ENCODE measurements at regions not wholly inside any gene's neighbourhood (a gene's known extent, or its start where the extent isn't known, plus 50 kb on each side); places are given as distances from the start of the nearest gene placed in this dataset.

- no peak for DNase-seq
Measured at GRCh38 chr15:77731067-77731466, 98.4 kb upstream of the LINGO1 start.

DNA sequence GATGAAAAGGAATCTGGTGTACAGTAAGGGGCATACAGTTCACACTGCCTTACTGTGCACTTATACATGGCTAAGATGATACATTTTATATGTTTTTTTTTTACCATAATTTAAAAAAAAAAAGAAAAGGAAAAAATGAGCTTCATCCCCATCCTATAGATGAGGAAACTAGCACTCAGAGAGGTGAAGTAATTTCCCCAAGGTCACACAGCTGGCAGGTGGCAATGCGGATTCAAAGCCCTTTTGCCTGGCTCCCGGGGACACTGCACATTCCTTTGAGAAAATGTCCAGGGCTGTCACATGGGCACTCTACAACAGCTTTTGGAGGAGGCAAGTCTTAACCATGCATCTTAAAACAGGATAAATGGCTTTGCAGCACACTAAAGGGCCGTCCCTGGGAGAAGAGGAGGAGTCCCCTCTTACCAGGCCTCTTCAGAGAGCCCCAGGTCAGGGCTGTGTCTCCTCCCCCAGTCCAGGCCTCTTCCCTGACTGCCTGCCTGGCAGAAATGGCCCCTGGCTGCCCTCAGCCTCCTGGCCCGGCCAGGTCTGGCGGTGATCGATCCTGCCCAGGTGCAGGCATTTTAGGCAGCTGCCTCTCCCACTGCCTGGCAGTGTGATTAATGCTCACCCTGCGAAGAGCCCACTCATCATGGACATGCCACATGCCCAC, 95.1 kb upstream of the LINGO1 start:
- DNase-seq = no peak

DNA sequence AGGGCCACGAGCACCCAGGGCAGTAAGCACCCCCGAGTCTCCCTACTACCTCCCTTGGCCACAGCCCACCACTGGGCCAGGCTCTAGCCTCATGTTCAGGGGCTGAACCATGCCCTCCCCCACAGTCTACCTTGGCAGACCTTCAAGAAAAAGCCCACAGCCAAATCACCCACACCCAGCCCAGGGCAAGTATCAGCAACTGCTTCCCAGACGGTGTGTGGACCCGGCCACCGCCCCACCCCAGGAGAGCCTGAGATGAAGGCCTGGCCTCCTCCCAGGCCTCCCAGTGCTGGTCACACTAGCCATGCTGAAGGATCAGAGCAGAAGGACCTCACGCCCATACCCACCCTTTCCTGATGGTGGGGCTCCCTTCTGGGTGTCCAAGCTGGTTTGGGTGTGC, 92.0 kb upstream of the LINGO1 start:
- DNase-seq = no peak

DNA sequence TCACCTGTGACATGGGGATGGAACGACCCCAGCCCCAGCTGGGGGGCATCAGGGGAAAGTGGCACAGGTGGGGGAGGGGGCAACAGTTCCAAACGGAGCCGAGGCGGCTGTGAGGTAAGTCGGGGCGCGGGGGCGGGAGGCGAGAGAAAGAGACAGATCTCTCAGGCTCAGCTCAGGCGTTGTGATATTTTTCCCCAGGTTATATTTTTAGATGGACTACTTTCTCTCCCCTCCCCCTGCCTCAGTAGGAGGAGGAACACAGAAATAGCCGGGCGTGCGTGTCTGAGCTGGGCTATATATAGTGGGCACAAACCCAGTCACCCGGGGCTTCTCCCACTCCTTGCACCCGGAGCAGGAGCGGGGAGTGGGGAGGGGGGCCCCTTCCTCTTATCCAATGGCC, 91.0 kb upstream of the LINGO1 start:
- no peak for DNase-seq

GRCh38 chr15:77722759-77723460, 90.2 kb upstream of the LINGO1 start:
- no peak for DNase-seq

- DNase-seq = no peak
Measured at GRCh38 chr15:77721963-77722362, 89.3 kb upstream of the LINGO1 start.

- DNase-seq = peak; percentile 11
Measured at GRCh38 chr15:77720655-77721054, 87.9 kb upstream of the LINGO1 start.

DNA sequence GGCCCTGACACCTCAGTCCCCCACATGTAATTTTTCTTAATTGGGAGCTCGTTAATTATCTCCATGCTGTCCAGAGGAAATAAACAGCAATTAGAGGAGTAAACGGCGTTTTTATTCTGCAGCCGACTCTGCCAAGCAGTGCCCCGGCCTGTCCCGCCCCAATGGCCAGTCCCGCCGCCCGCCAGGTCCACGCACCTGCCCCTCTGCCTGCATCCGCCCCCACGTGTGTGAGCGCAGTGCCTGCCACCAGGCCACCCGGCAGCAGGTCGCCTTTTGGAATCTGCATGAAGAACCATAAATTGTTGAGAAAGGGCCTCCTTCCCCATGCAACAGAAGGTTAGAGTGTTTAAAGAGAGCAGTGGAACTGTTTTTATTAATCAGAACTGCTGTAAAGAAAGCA, 87.5 kb upstream of the LINGO1 start:
- no peak for DNase-seq

DNA sequence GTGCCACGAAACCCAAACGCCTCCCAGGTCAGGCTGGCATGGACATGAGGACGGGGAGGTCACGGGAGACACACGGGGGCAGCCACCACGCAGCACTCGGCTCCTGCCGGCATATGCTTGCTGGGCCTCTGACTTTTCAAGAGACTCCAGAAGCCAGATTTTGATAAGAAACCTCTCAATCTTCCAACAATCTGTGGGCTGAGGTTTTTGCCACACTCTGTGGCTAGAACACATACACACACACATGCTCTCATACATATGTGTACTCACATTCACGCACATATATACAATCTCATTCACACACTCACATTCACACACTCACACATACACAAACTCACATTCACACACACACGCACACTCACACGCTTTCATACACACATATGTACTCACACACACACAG, 86.7 kb upstream of the LINGO1 start:
- DNase-seq = no peak

DNA sequence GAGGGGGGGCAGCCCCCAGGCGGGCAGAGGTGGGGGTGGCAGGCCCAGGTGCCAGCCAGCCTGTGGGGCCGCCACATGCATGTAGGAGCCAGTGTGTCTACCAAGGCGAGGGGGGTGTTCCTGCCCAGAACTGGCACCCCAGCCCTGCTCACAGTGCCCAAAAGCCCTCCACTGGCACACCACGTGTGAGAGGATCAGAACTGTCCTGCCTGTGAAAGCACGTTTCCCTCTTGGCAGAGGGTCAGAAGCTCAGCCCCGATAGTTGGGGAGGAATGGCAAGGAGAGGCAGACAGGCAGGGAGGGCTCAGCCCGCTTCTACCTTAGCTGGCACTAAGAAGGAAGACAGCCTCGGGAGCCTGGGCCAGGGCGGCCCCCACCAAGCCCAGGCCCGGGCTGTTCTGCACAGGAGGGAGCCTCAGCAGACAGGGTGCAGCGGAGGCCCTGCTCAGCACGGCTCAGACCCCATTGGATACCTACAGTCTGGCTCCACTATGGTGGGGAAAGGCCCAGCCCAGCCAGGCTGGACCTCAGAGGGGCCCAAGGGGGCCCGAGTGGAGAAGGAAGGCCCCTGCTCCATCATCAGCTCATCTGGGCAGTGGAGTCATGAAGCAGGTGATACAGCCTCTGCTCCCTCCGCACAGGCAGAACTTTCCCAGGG, 84.8 kb upstream of the LINGO1 start:
- no peak for DNase-seq

- DNase-seq = no peak
Measured at GRCh38 chr15:77716632-77717332, 84.1 kb upstream of the LINGO1 start.

DNA sequence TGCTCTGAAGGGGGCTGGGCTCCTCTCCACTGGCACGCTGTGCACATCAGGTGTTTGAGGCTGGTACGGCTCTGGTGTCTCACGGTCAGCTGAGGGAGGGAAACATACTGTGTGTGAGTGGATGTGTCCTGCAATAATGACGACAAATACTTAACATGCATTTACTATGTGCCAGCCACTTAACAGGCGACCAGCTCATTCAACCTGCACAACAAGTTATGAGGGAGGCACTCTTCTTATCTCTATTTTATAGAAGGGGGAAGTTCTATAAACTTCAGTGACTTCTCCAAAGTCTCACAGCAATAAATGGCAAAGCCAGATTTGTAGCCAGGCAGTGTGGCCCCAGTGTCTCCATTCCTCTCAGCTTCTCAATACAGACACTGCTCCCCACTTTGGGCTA, 83.1 kb upstream of the LINGO1 start:
- no peak for DNase-seq

DNA sequence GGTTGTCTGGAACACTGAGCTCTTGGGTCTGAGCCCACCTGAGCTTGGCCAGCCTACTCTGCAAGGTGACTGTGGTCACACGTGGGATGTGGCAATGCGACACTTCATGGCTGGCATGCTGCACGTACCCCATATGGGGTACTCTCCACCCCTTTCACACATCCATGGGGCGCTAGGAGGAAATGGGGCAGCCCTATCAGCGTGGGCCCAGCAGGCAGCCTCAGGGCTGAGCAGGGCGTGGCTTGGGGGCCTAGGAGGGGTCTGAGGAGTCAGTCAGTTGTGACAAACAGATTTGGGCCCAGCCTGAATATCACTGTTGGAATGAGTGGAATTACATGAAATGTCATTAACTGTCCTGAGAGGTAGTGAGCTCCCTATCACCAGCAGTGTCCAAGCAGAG, 82.3 kb upstream of the LINGO1 start:
- DNase-seq = no peak

DNA sequence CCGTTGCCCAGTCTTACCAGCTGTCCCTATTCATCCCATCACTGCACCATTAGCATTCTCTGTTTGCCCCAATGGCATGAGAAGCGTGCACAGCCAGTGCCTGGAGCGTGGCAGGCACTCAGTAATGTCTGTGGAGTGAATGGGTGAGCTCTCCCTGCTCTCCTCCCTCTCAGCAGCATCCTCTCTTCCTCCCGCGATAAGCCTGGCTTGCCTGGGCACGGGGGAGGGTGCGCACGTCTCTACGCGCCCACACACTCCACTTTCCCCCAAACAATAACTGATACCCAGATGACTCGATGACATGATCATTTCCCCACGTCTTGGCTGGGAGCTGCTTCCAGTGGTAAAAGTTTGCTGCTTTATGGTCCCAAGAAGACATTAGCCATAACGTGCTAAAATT, 81.8 kb upstream of the LINGO1 start:
- DNase-seq = no peak

GRCh38 chr15:77714023-77714422, 81.3 kb upstream of the LINGO1 start:
- DNase-seq = no peak

- DNase-seq = no peak
Measured at GRCh38 chr15:77713281-77713680, 80.6 kb upstream of the LINGO1 start.

DNA sequence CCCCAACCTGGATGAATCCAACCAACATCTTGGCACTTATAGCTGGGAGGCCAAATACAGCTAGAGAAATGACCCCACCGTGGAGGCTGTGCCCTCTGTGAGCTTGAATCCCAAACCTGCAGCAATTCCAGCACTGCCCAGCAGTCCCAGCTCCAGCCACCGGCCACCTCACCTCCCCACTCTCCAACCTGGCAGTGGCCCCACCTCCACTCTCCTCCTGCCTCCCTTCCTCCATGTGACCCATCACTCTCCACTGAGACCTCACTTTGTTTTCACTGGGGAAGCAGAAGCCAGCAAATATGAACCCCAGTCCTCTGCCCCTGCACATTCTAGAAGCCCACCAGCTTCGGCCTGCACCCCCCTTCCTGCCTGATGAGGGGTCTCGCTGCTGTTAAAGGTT, 79.7 kb upstream of the LINGO1 start:
- DNase-seq = no peak

GRCh38 chr15:77710637-77711036, 77.9 kb upstream of the LINGO1 start:
- no peak for DNase-seq

DNA sequence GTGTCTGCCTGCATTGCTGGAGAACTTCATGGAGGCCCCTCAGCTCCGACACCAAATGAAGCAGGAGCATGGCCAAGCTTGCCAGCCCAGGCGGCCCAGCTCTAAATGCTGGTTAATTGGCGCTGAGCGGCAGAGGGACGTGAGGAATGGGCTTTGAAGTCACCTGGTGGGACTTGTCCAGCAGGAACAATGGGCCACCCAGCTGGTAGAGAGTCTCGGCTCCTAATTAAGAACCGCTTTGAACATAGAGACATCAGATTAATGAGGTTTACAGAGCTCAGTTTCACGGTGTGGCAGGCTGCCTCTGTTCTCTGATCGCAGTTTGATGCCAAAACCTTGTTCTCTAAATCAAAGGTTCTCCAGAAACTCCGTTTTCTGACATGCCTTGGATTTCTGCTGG, 77.5 kb upstream of the LINGO1 start:
- DNase-seq = no peak

GRCh38 chr15:77709135-77709886, 76.6 kb upstream of the LINGO1 start:
- peak; percentile 4 for DNase-seq

- no peak for DNase-seq
Measured at GRCh38 chr15:77706482-77707244, 74.0 kb upstream of the LINGO1 start.
